Bronchial epithelial cell (primary cell): ENCODE measurements at regions not wholly inside any gene's neighbourhood (a gene's known extent, or its start where the extent isn't known, plus 50 kb on each side); places are given as distances from the start of the nearest gene placed in this dataset.

Source experiments
- DNase-seq: peaks from one replicate; pipeline ENCODE4 v3.0.0-alpha.2; 2010; ENCODE audit warnings: low read depth
- FAIRE-seq: peaks from 2 replicates; lab custom pipeline; 2011; peaks lifted over from hg19 to GRCh38; lab: Jason Lieb, UNC
- H3K27me3 ChIP-seq: 2 replicates; pipeline ENCODE4 v1.5.1; 2011; ENCODE audit warnings: low read length; ENCODE audit not compliant: control insufficient read depth, insufficient read depth
- H3K36me3 ChIP-seq: 2 replicates; pipeline ENCODE4 v1.5.1; 2011; ENCODE audit warnings: low read length; ENCODE audit not compliant: control insufficient read depth, insufficient read depth
- H3K4me3 ChIP-seq: 2 replicates; pipeline ENCODE4 v1.5.1; 2011; ENCODE audit warnings: mild to moderate bottlenecking, low read depth, low read length, control low read depth
- TF ChIP-seq, protein P1 (sequence below): IDR thresholded peaks from 2 replicates; pipeline ENCODE4 v1.5.1; 2011; ENCODE audit warnings: mild to moderate bottlenecking, moderate library complexity, low read length, control low read depth, inconsistent platforms; ENCODE audit not compliant: insufficient read depth, severe bottlenecking

DNA sequence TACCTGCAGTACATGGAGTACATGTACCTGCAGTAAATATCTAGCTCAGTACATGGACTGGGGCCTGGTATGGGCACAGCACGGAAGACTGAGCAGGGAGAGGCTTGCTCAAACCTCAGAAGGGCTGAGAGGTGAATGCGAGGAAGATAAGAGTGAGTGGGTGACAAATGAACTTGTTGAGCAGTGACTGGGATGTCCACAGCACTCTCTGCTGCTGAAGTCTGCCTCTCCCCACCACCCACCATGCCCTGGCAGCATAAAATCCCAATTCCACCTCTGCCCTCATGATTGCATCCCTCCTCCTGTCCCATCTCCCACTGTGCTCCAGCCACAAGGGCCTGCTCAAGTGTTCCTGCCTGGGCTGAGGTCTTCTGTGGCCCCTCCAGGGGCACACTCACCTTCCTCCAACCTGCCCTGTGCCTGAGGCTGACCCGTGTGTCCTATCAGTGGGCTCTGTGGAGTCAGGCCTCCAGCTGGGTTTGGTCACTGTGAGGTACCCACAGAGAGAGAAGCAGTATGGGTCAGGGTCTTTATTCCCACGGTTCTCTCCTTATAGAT lies 114.2 kb downstream of the FOXD2 start:
- H3K27me3 ChIP-seq = no peaks in the 10 kb centered on the region
- FAIRE-seq (no peak), DNase-seq (no peak)
- H3K36me3 ChIP-seq = no peaks in the 10 kb centered on the region
- TF ChIP-seq, protein P1, sequence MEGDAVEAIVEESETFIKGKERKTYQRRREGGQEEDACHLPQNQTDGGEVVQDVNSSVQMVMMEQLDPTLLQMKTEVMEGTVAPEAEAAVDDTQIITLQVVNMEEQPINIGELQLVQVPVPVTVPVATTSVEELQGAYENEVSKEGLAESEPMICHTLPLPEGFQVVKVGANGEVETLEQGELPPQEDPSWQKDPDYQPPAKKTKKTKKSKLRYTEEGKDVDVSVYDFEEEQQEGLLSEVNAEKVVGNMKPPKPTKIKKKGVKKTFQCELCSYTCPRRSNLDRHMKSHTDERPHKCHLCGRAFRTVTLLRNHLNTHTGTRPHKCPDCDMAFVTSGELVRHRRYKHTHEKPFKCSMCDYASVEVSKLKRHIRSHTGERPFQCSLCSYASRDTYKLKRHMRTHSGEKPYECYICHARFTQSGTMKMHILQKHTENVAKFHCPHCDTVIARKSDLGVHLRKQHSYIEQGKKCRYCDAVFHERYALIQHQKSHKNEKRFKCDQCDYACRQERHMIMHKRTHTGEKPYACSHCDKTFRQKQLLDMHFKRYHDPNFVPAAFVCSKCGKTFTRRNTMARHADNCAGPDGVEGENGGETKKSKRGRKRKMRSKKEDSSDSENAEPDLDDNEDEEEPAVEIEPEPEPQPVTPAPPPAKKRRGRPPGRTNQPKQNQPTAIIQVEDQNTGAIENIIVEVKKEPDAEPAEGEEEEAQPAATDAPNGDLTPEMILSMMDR = no peak
- H3K4me3 ChIP-seq = no peak overlapping the region

DNA sequence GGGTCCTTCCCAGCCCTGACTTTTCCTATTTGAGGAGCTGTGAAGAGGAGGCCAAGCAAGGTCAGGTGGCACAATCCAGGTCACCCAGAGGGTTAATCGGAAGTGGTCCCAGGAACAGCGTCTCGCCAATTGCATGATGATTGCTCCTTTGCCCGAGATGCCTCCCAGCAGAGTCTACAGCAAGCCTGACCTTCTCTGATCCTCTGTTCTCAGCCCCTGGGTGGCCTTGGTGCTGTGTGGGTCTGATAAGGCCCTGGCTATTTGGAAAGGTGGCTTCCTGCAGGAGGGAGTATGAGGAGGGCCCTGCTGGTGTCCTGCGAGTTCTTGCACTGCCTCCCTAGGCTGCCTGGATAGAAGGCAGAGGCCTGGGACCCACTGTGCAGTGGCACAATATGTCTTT lies 116.2 kb downstream of the FOXD2 start:
- H3K36me3 ChIP-seq = no peaks in the 10 kb centered on the region
- H3K27me3 ChIP-seq = no peaks in the 10 kb centered on the region
- no peak for FAIRE-seq
- H3K4me3 ChIP-seq = no peak overlapping the region
- DNase-seq = no peak
- TF ChIP-seq, protein P1 = no peak

DNA sequence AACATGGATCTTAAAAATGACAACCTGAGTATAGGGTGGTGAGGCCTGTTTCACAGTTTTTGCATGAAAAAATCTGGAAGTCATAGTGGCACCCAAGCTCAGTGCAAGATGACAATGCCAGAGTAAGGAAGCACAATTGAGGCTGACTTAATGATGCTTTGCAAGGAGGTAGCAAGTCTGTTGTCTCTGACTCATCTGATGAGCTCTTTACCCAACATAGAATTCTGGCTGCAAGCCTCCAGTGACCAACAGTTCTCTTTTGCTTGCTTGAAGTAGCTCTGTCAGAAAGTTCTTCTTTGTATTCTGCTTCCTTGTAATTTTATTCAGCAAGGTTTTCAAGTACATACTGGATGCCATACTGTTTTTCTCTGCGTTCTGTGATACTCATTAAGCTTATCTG lies 117.1 kb downstream of the FOXD2 start:
- FAIRE-seq (peak; percentile 62), DNase-seq (peak; percentile 63)
- TF ChIP-seq, protein P1 = no peak
- no peaks in the 10 kb centered on the region for H3K27me3 ChIP-seq
- no peaks in the 10 kb centered on the region for H3K36me3 ChIP-seq
- no peak overlapping the region for H3K4me3 ChIP-seq

DNA sequence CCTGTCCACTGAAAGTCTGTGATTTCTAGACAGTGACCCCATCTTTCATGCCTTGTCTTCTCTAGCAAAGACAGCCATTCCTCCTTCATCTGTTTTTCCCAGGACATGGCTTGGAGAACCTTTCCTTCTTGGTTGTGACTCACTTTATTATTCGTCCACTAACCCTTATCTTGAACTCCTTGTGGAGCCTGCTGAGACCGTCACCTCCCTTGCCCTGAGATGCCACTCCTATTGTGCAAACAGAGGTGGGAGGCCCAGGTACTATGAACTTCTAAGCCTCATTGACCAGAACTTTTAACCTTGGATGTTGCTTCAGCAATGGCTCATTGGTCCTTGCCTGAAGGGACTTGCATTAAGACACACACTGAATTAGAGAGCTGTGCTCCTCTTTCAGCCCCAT lies 117.5 kb downstream of the FOXD2 start:
- DNase-seq = no peak
- Histone ChIP-seq H3K27me3 (no peaks in the 10 kb centered on the region), H3K36me3 (no peaks in the 10 kb centered on the region), H3K4me3 (no peak overlapping the region)
- no peak for FAIRE-seq
- TF ChIP-seq, protein P1 = no peak

DNA sequence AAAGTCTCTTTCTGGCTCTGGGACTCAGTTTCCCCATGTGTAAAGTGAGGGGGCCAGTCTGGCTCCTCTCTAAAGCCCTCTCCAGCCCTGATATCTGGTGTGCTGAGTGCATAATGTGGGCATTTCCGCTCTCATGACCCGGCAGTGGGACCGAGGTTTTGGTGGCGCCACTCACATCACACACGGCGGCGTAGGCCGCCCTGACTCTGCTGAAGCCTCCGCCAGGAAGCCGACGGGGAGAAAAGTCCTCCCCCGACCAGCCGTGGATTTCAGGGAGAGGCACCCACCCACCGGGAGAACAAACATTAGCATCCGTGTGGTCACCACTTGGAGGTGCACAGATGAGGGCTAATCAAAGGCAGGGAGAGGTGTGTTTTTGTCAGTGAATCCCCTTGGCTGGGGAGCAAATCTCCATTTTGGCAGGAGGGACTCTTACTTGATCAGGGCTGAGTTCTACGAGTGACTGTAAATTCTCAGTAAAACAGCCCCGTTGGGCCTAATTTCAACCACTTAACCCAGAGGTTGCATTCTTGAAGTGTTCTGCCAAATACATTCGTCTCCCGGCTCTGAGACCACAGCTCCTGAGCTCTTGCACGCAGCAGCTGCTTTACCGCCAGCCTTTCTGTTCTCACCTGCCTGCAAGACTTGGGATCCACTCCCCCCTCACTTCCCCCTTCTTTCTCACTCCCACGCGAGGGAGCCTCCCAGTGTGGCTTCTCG lies 118.2 kb downstream of the FOXD2 start:
- no peaks in the 10 kb centered on the region for H3K27me3 ChIP-seq
- no peak for FAIRE-seq
- H3K36me3 ChIP-seq = no peaks in the 10 kb centered on the region
- DNase-seq = no peak
- TF ChIP-seq, protein P1 = no peak
- no peak overlapping the region for H3K4me3 ChIP-seq

DNA sequence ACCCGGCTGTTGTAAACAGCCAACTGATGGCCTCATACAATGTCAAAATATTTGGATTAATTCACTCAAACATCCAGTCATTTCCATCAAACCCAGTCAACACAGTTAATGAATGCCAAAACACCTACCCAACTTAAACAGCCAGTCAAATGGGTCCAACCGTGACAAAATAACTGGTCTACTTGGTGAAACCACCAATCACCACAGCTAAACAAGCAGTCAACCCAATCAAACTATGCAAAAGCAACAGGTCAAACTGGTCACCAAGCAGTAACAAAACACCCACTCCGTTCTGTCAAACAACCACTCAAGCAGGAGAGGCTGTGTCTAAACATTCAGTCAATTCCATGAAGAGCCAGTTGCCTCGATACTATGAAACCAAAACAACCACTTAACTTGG lies 119.2 kb downstream of the FOXD2 start:
- H3K36me3 ChIP-seq = no peaks in the 10 kb centered on the region
- no peak overlapping the region for H3K4me3 ChIP-seq
- TF ChIP-seq, protein P1 = no peak
- H3K27me3 ChIP-seq = no peaks in the 10 kb centered on the region
- DNase-seq = no peak
- FAIRE-seq = peak; percentile 47
